Hepatocyte (in vitro differentiated cells): ENCODE measurements at regions not wholly inside any gene's neighbourhood (a gene's known extent, or its start where the extent isn't known, plus 50 kb on each side); places are given as distances from the start of the nearest gene placed in this dataset.

Experiments
- DNase-seq: peaks from one replicate; pipeline ENCODE4 v3.0.0-alpha.2; 2016; ENCODE audit warnings: low spot score
- H2AFZ ChIP-seq: fragments of 200-600 bp; sonication (generic); 2 replicates; pipeline ENCODE4 v1.6.0; 2016; ENCODE audit warnings: antibody characterized with exemption, mild to moderate bottlenecking
- H3K27ac ChIP-seq: fragments of 200-600 bp; sonication (generic); 2 replicates; pipeline ENCODE4 v1.5.1; 2016; ENCODE audit warnings: mild to moderate bottlenecking
- H3K27me3 ChIP-seq: fragments of 200-600 bp; sonication (generic); 2 replicates; pipeline ENCODE4 v1.6.1; 2016
- H3K36me3 ChIP-seq: fragments of 200-600 bp; sonication (generic); replicated peaks from 2 replicates; pipeline ENCODE4 v1.5.1; 2016; ENCODE audit warnings: low read depth; ENCODE audit not compliant: insufficient read depth
- H3K4me1 ChIP-seq: fragments of 200-600 bp; sonication (generic); 2 replicates; pipeline ENCODE4 v1.5.1; 2016; ENCODE audit warnings: mild to moderate bottlenecking, moderate library complexity; ENCODE audit not compliant: insufficient read depth
- H3K4me2 ChIP-seq: fragments of 200-600 bp; sonication (generic); 2 replicates; pipeline ENCODE4 v1.6.0; 2016
- H3K4me3 ChIP-seq: fragments of 200-600 bp; sonication (generic); 2 replicates; pipeline ENCODE4 v1.5.1; 2016; ENCODE audit warnings: mild to moderate bottlenecking
- H3K79me2 ChIP-seq: fragments of 200-600 bp; sonication (generic); 2 replicates; pipeline ENCODE4 v1.6.0; 2017; ENCODE audit warnings: mild to moderate bottlenecking
- H3K9me2 ChIP-seq: fragments of 200-600 bp; sonication (generic); replicated peaks from 2 replicates; pipeline ENCODE4 v1.6.0; 2017; ENCODE audit warnings: mild to moderate bottlenecking; ENCODE audit not compliant: insufficient read depth
- H3K9me3 ChIP-seq: fragments of 200-600 bp; sonication (generic); 2 replicates; pipeline ENCODE4 v1.5.1; 2016; ENCODE audit warnings: low read depth, mild to moderate bottlenecking
- H4K20me1 ChIP-seq: fragments of 200-600 bp; sonication (generic); 2 replicates; pipeline ENCODE4 v1.6.0; 2016; ENCODE audit warnings: mild to moderate bottlenecking; ENCODE audit not compliant: insufficient read depth, poor library complexity, severe bottlenecking
- CTCF ChIP-seq: fragments of 200-600 bp; sonication (generic); IDR thresholded peaks from 2 replicates; pipeline ENCODE4 v1.5.1; 2016; ENCODE audit warnings: antibody characterized with exemption, mild to moderate bottlenecking; ENCODE audit not compliant: poor library complexity
- EZH2 ChIP-seq: fragments of 200-600 bp; sonication (generic); IDR thresholded peaks from 2 replicates; pipeline ENCODE4 v1.6.1; 2016; ENCODE audit warnings: antibody characterized with exemption, mild to moderate bottlenecking, borderline replicate concordance
- EZH2phosphoT487 ChIP-seq: fragments of 200-600 bp; sonication (generic); IDR thresholded peaks from one replicate; pipeline ENCODE4 v1.6.1; 2018; ENCODE audit warnings: antibody characterized with exemption, mild to moderate bottlenecking, low read depth, moderate library complexity; ENCODE audit not compliant: unreplicated experiment, severe bottlenecking
- WGBS: methylation state at CpG from one replicate; pipeline ENCODE4 v1.1.6; 2016; ENCODE audit warnings: low lambda C conversion rate; ENCODE audit errors: missing lambda C conversion rate; 5-methylcytosine and 5-hydroxymethylcytosine counted together

- Histone ChIP-seq H2AFZ (no peak overlapping the region), H3K79me2 (no peaks in the 10 kb centered on the region), H3K9me3 (no peaks in the 10 kb centered on the region), H3K4me2 (no peak overlapping the region), H3K27me3 (no peaks in the 10 kb centered on the region), H4K20me1 (no peaks in the 10 kb centered on the region), H3K27ac (no peak overlapping the region), H3K9me2 (no peaks in the 10 kb centered on the region), H3K36me3 (no peaks in the 10 kb centered on the region), H3K4me3 (no peak overlapping the region), H3K4me1 (peaks cover 4% of the 10 kb centered on the region)
- DNase-seq: no peak
- WGBS: 90% methylated on average over 2 of the region's 2 CpGs
- no peak for TF ChIP-seq CTCF
- no peak for TF ChIP-seq EZH2
- no peak for TF ChIP-seq EZH2phosphoT487
Observed at GRCh38 chr5:103330875-103331274, 72.3 kb downstream of the MACIR start.
